ENCODE measurements at regions not wholly inside any gene's neighbourhood (a gene's known extent, or its start where the extent isn't known, plus 50 kb on each side); places are given as distances from the start of the nearest gene placed in this dataset.

DNA sequence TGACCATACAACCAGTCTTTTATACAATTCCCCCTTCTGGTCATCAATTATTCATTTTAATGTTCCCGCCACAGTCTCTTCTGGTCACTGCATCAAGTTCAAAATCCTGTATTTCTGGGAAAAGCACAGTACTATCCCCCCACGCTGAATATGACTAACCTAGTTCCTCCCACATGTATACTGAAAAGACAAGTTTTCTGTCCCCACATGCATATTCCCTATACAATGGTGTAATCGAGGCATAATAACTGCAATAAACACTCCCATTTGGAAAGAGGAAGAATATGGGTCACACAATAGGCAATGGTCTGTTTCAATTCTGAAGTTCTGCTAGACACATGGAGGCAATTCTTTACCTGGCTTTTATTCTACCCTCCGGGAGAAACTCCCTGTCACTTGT is 344.9 kb downstream of the EFNA5 start:
- Histone ChIP-seq H3K9me3 (no peaks in the 10 kb centered on the region), H3K27me3 (no peaks in the 10 kb centered on the region), H3K4me1 (no peaks in the 10 kb centered on the region), H3K27ac (no peak overlapping the region), H3K4me3 (no peak overlapping the region), H3K36me3 (no peaks in the 10 kb centered on the region)
- TF ChIP-seq, protein P1, sequence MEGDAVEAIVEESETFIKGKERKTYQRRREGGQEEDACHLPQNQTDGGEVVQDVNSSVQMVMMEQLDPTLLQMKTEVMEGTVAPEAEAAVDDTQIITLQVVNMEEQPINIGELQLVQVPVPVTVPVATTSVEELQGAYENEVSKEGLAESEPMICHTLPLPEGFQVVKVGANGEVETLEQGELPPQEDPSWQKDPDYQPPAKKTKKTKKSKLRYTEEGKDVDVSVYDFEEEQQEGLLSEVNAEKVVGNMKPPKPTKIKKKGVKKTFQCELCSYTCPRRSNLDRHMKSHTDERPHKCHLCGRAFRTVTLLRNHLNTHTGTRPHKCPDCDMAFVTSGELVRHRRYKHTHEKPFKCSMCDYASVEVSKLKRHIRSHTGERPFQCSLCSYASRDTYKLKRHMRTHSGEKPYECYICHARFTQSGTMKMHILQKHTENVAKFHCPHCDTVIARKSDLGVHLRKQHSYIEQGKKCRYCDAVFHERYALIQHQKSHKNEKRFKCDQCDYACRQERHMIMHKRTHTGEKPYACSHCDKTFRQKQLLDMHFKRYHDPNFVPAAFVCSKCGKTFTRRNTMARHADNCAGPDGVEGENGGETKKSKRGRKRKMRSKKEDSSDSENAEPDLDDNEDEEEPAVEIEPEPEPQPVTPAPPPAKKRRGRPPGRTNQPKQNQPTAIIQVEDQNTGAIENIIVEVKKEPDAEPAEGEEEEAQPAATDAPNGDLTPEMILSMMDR (IDR thresholded peaks at IDR 0.05) = no peak
- DNase-seq (ENCODE audit: low spot score) = no peak

DNA sequence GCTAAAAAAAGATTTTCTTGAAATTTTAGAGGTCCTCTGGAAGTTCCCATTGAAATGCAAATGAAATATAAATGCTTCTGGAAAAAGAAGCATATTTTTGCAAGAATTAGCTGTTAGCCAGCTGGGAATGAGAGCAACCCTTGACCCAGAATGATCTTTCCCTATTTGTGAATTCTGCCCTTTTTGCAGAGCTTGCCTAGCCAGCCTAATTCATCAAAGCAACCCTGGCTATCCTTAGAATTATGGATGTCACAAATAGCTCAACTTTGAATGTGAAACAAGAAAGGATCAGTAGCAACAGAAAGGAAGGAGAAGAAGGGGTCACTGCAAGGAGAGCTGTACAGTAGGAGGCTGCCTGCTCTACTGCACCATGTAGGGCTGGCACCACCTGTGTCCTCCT is 345.9 kb downstream of the EFNA5 start:
- H3K27me3 ChIP-seq = no peaks in the 10 kb centered on the region
- DNase-seq (ENCODE audit: low spot score) = no peak
- no peaks in the 10 kb centered on the region for H3K36me3 ChIP-seq
- no peaks in the 10 kb centered on the region for H3K4me1 ChIP-seq
- H3K9me3 ChIP-seq = no peaks in the 10 kb centered on the region
- TF ChIP-seq, protein P1 (IDR thresholded peaks at IDR 0.05) = no peak
- H3K27ac ChIP-seq = no peak overlapping the region
- no peak overlapping the region for H3K4me3 ChIP-seq

DNA sequence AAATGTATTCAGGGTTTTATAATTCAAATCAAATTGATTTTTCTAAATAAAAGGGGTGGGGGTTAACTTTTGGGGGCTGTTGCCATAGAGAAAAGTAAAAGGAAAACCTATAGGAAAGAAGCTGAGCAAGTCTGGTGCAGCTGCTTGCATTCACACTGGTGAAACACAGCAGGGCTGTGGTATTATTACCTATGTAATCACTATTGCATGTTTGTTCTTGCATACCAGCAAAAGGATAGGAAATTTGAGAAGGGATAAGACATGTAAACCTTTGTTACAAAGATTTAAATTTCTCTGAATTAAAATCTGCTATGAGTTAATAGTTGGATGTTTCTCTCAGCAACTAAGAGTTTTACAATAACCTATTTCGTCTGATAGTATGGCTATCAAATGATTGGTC is 346.7 kb downstream of the EFNA5 start:
- H3K4me3 ChIP-seq = no peak overlapping the region
- no peaks in the 10 kb centered on the region for H3K27me3 ChIP-seq
- TF ChIP-seq, protein P1 (IDR thresholded peaks at IDR 0.05) = no peak
- H3K4me1 ChIP-seq = no peaks in the 10 kb centered on the region
- H3K27ac ChIP-seq = no peak overlapping the region
- no peaks in the 10 kb centered on the region for H3K9me3 ChIP-seq
- DNase-seq (ENCODE audit: low spot score) = no peak
- H3K36me3 ChIP-seq = no peaks in the 10 kb centered on the region

DNA sequence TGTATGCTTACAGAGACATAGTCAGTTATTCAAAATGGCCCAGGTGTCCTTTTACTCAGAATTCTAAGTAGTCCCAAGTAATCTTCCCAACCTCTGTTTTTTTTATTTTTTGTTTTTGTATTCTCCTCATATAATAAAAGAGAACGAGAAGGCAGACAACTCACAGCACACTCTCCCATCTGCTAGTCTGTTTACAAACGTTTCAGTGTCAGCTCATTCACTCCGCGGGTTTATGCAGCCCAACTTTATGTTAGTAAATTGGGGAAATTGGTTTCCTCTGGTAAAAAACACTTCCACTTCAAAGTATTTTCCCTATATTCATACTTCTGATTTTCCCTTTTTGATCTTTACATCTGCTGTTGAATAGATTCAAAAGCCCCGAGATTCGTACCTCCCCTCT is 347.2 kb downstream of the EFNA5 start:
- DNase-seq (ENCODE audit: low spot score) = no peak
- Histone ChIP-seq H3K4me3 (no peak overlapping the region), H3K27ac (no peak overlapping the region), H3K27me3 (no peaks in the 10 kb centered on the region), H3K36me3 (no peaks in the 10 kb centered on the region), H3K4me1 (no peaks in the 10 kb centered on the region), H3K9me3 (no peaks in the 10 kb centered on the region)
- TF ChIP-seq, protein P1 (IDR thresholded peaks at IDR 0.05) = no peak

DNA sequence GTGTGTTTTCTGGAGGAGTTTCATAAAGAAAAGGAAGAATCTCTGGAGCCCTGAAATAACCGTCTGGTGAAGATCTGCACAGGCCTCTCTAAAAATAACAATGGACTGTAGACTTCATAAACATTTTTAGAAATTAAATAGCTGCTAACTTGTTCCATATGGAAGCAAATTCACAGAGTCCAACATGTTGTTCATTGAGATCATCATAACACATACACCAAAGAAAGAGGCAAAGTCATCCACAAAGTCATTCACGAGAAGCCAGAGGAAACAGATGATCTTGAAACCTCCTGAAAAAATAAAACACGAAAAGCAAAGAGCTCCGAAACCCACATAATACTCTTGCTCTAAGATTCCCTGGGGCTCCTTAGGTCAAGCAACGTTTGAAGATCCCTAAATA is 347.8 kb downstream of the EFNA5 start:
- Histone ChIP-seq H3K27ac (no peak overlapping the region), H3K4me3 (no peak overlapping the region), H3K36me3 (no peaks in the 10 kb centered on the region), H3K4me1 (no peaks in the 10 kb centered on the region), H3K27me3 (no peaks in the 10 kb centered on the region), H3K9me3 (no peaks in the 10 kb centered on the region)
- DNase-seq (ENCODE audit: low spot score) = no peak
- TF ChIP-seq, protein P1 (IDR thresholded peaks at IDR 0.05) = no peak

DNA sequence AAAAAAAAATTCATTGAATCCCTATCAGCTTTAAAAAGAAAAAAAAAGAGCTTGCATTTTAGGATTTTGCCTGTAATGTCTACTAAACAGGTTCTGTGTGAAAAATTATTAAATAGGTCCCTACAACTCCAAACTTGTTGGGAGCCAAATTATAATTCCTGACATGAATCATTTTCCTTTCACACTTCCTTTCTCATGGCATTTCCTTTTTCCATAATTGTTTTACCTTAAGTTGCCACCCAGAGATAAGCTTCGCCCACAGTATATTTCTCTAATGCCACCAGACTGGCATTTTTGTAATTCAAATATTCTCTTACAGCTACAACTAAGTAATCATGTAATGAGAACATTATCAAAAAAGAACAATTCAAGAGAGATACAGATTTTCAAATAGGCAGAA is 348.8 kb downstream of the EFNA5 start:
- no peaks in the 10 kb centered on the region for H3K27me3 ChIP-seq
- H3K4me3 ChIP-seq = no peak overlapping the region
- no peaks in the 10 kb centered on the region for H3K4me1 ChIP-seq
- TF ChIP-seq, protein P1 (IDR thresholded peaks at IDR 0.05) = no peak
- H3K27ac ChIP-seq = no peak overlapping the region
- H3K9me3 ChIP-seq = no peaks in the 10 kb centered on the region
- no peaks in the 10 kb centered on the region for H3K36me3 ChIP-seq
- DNase-seq (ENCODE audit: low spot score) = no peak
